Fibroblast of mammary gland (primary cell): ENCODE measurements at regions not wholly inside any gene's neighbourhood (a gene's known extent, or its start where the extent isn't known, plus 50 kb on each side); places are given as distances from the start of the nearest gene placed in this dataset.
A peak's percentile ranks its signal among the peaks of the same experiment; 100 is the strongest.

Source experiments
- DNase-seq: peaks from one replicate; pipeline ENCODE4 v3.0.0-alpha.2; 2010; ENCODE audit warnings: low read depth
- H3K4me3 ChIP-seq: 2 replicates; pipeline ENCODE4 v1.5.1; 2011; ENCODE audit warnings: low read depth, mild to moderate bottlenecking, low read length, moderate library complexity; ENCODE audit not compliant: control insufficient read depth
- TF ChIP-seq, protein P1 (sequence below): conservative IDR thresholded peaks from 2 replicates; pipeline ENCODE4 v1.5.1; 2011; ENCODE audit warnings: low read depth, low read length, inconsistent platforms; ENCODE audit not compliant: control insufficient read depth, insufficient read depth

DNA sequence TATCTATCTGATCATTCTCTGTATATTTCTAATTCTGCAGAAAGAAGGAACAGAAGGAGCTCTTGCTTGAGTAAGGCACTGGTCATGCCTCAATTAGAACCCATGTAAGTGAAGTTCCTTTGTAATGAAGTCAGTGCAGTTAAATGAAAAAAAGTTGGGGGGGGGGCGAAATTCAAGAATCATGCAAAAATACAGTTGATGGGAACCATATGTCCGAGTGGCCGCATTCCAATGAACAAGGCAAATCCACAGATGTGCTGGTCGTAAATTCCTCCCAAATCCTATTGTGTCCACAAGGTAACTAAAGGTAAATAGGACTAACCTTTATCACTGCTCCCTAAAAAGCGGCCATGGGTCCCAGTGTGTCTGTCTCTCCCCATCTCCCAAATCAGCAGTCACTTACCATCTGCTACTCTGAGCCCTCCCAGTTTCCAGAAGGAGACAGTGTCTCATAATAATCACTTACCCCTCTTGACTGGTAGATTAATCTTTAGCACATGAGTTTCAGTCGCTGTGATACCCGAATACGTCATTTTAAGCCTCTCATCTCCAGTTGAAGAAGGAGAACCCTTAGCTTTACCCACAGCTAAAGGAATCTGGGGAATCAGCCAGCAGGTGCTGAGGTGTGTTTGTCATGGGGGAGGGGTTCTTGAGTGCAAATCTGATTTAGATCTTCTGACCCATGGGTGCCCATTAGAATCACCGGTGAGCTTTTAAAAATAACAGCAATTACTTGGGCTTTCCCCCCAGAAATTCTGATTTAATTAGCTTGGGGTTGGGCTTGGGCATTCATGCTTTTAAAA is 56.3 kb upstream of the EPHB3 start:
- H3K4me3 ChIP-seq, result no peak overlapping the region
- TF ChIP-seq, protein P1, sequence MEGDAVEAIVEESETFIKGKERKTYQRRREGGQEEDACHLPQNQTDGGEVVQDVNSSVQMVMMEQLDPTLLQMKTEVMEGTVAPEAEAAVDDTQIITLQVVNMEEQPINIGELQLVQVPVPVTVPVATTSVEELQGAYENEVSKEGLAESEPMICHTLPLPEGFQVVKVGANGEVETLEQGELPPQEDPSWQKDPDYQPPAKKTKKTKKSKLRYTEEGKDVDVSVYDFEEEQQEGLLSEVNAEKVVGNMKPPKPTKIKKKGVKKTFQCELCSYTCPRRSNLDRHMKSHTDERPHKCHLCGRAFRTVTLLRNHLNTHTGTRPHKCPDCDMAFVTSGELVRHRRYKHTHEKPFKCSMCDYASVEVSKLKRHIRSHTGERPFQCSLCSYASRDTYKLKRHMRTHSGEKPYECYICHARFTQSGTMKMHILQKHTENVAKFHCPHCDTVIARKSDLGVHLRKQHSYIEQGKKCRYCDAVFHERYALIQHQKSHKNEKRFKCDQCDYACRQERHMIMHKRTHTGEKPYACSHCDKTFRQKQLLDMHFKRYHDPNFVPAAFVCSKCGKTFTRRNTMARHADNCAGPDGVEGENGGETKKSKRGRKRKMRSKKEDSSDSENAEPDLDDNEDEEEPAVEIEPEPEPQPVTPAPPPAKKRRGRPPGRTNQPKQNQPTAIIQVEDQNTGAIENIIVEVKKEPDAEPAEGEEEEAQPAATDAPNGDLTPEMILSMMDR, result no peak
- peak; percentile 77 for DNase-seq

DNA sequence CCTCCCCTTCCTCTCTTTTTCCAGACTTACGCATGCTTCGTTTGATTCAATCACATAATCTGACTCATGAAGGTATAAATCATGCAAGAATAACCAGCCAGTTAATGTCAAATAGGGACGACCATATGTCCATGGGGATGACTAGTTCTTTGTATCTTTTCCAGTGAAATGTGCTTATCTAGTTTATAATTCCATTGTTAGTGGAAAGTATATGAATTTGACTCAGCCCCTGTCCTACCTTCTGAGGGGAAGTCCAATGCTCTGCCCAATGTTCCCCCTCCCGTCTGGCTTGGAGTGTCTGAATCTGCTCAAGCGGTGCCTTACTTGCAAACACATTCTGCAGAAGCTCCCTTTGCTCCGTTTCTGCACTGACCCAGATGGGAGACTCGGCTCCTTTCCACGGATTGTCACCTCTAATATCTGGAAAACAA is 55.0 kb upstream of the EPHB3 start:
- peak; percentile 88 for DNase-seq
- TF ChIP-seq, protein P1, result no peak
- H3K4me3 ChIP-seq, result no peak overlapping the region

DNA sequence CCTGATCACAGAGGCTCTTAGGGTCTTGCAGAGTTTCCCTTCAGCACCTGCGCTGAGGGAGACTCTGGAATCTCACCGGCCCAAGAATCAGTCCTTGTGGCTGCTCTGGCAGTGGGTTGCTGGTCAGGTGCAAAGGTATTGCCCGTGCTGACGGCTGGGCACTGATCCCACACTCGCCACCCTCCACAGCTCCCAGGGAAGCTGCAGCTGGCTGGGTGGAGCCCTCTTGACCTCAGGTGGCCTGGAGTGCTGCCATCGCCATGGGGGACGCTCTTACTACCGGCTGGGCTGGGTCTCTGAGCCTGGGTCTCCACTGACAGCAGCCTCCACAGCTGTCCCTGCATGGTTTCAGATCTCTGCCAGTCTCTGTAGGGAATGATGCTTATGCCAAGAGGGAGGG is 52.6 kb upstream of the EPHB3 start:
- TF ChIP-seq, protein P1, result no peak
- H3K4me3 ChIP-seq, result no peak overlapping the region
- DNase-seq, result no peak

DNA sequence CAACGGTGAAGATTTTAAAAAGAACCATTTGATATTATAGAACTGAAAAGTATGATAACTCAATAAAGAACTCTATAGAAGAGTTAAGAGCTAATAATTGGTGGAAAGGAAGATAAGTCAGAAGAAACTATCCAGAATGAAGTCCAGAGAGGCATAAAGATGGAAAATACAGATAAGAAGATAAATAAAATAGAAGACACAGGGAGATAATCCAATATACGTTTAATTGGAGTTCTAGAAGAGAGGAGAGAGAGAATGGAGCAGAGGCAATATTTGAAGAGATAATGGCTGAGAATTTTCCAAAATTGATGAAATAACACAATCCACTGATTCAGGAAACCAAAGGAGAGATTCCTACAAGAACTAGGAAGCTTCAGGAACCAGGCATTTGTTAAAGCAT is 49.8 kb upstream of the EPHB3 start:
- no peak for DNase-seq
- H3K4me3 ChIP-seq, result no peak overlapping the region
- TF ChIP-seq, protein P1, result no peak
